ENCODE measurements at regions not wholly inside any gene's neighbourhood (a gene's known extent, or its start where the extent isn't known, plus 50 kb on each side); places are given as distances from the start of the nearest gene placed in this dataset.

- DNase-seq: no peak
Observed at GRCh38 chr6:113599444-113599843, 257.7 kb upstream of the MARCKS start.

GRCh38 chr6:113600551-113601339 is 256.4 kb upstream of the MARCKS start:
- DNase-seq: no peak

- no peak for DNase-seq
Observed at GRCh38 chr6:113607821-113608545, 249.2 kb upstream of the MARCKS start.

GRCh38 chr6:113610377-113610988 is 246.7 kb upstream of the MARCKS start:
- no peak for DNase-seq

- no peak for DNase-seq
Observed at GRCh38 chr6:113616701-113617274, 240.4 kb upstream of the MARCKS start.

GRCh38 chr6:113619077-113619476 is 238.1 kb upstream of the MARCKS start:
- DNase-seq: no peak

GRCh38 chr6:113620386-113620785 is 236.8 kb upstream of the MARCKS start:
- no peak for DNase-seq

GRCh38 chr6:113622254-113622653 is 234.9 kb upstream of the MARCKS start:
- DNase-seq: no peak

- DNase-seq: no peak
Observed at GRCh38 chr6:113623129-113623528, 234.0 kb upstream of the MARCKS start.

GRCh38 chr6:113625850-113626249 is 231.3 kb upstream of the MARCKS start:
- DNase-seq: no peak

- DNase-seq: no peak
Observed at GRCh38 chr6:113626475-113626874, 230.7 kb upstream of the MARCKS start.

- no peak for DNase-seq
Observed at GRCh38 chr6:113627480-113627879, 229.7 kb upstream of the MARCKS start.

- no peak for DNase-seq
Observed at GRCh38 chr6:113629256-113629655, 227.9 kb upstream of the MARCKS start.

GRCh38 chr6:113629975-113630737 is 227.0 kb upstream of the MARCKS start:
- DNase-seq: peak; percentile 19

- peak; percentile 54 for DNase-seq
Observed at GRCh38 chr6:113630738-113631535, 226.2 kb upstream of the MARCKS start.

- DNase-seq: no peak
Observed at GRCh38 chr6:113631666-113632065, 225.5 kb upstream of the MARCKS start.

- DNase-seq: peak; percentile 22
Observed at GRCh38 chr6:113632220-113632864, 224.8 kb upstream of the MARCKS start.

- no peak for DNase-seq
Observed at GRCh38 chr6:113633638-113634037, 223.5 kb upstream of the MARCKS start.

- no peak for DNase-seq
Observed at GRCh38 chr6:113634352-113635163, 222.6 kb upstream of the MARCKS start.

- DNase-seq: no peak
Observed at GRCh38 chr6:113635222-113635986, 221.7 kb upstream of the MARCKS start.

All from CD4-positive, alpha-beta T cell treated with Interleukin-10 for 1 hour (primary cell).